HepG2 (cell line): ENCODE measurements at regions not wholly inside any gene's neighbourhood (a gene's known extent, or its start where the extent isn't known, plus 50 kb on each side); places are given as distances from the start of the nearest gene placed in this dataset.

Experiments
- ATAC-seq: fragments of 200-7000 bp; cut with Tn5 transposase; 3 replicates; pipeline ENCODE4 v1.9.1; 2020; ENCODE audit warnings: mild to moderate bottlenecking, moderate library complexity
- BruUV-seq: library from RNA; stranded (reverse); fragments of 400-500 nt; replicated peaks from 2 replicates; lab custom pipeline; 2021; lab: Mats Ljungman, UMichigan
- CTCF ChIA-PET: fragments of 300-600 bp; formaldehyde crosslinking; extraction: SDS; loops from one replicate; lab custom pipeline; 2021; ENCODE audit warnings: low total read pairs, inconsistent platforms, low intra/inter-chr PET ratio; lab: Yijun Ruan, JAX
- POLR2A ChIA-PET: fragments of 350-600 bp; sonication (Branson Sonifier 250); formaldehyde crosslinking; loops from one replicate; lab custom pipeline; 2020; ENCODE audit warnings: antibody characterized with exemption, inconsistent platforms; lab: Yijun Ruan, JAX
- DNase-seq: peaks from one replicate; pipeline ENCODE4 v3.0.0-alpha.2; 2015; ENCODE audit warnings: low spot score
- FAIRE-seq: peaks from 3 replicates; lab custom pipeline; 2011; peaks lifted over from hg19 to GRCh38; lab: Jason Lieb, UNC
- H2AFZ ChIP-seq: one replicate; pipeline ENCODE4 v1.6.1; 2011; ENCODE audit warnings: low read length, inconsistent platforms
- H3K27ac ChIP-seq: fragments of 300-600 bp; 3 replicates; pipeline ENCODE4 v1.8.0; 2011; ENCODE audit warnings: mixed run types, mild to moderate bottlenecking, mixed read lengths, low read length, inconsistent platforms; ENCODE audit not compliant: insufficient read depth; ENCODE audit errors: extremely low read length
- H3K27me3 ChIP-seq, 2 experiments: fragments of 200-600 bp in 1 of 2; 2 replicates in 1 of 2; 3 replicates in 1 of 2; pipeline versions ENCODE4 v1.6.0 to v1.8.0; 2011; ENCODE audit warnings: low read length in 2 of 2, mild to moderate bottlenecking in 2 of 2, moderate library complexity in 2 of 2, inconsistent platforms in 1 of 2; ENCODE audit not compliant: insufficient read depth in 2 of 2, control insufficient read depth in 1 of 2
- H3K36me3 ChIP-seq, 2 experiments: fragments of 200-600 bp in 1 of 2; replicated peaks in 1 of 2; 2 replicates in 1 of 2; 3 replicates in 1 of 2; pipeline versions ENCODE4 v1.5.1 to v1.8.0; 2011; ENCODE audit warnings: low read length in 2 of 2, inconsistent platforms in 1 of 2; ENCODE audit not compliant: insufficient read depth in 2 of 2, control insufficient read depth in 1 of 2
- H3K4me1 ChIP-seq: 2 replicates; pipeline ENCODE4 v1.5.1; 2012; ENCODE audit warnings: low read length, inconsistent platforms; ENCODE audit not compliant: insufficient read depth
- H3K4me2 ChIP-seq: 2 replicates; pipeline ENCODE4 v1.6.0; 2011; ENCODE audit warnings: low read depth, low read length, inconsistent platforms
- H3K4me3 ChIP-seq, 3 experiments: fragments of 200-600 bp in 1 of 3; sonication (generic), shearing (Covaris generic) in 1 of 3; replicated peaks in 1 of 3; 2 replicates each; pipeline ENCODE4 v1.5.1; 2011 to 2016; ENCODE audit warnings: low read length in 3 of 3, inconsistent platforms in 2 of 3, low read depth in 2 of 3, mild to moderate bottlenecking in 2 of 3, control low read depth in 1 of 3, mixed read lengths in 1 of 3; ENCODE audit not compliant: insufficient read depth in 1 of 3
- H3K79me2 ChIP-seq: one replicate; pipeline ENCODE4 v1.6.1; 2011; ENCODE audit warnings: low read length, inconsistent platforms; ENCODE audit not compliant: insufficient read depth
- H3K9ac ChIP-seq: 2 replicates; pipeline ENCODE4 v1.6.0; 2011; ENCODE audit warnings: mild to moderate bottlenecking, low read depth, low read length, inconsistent platforms; ENCODE audit not compliant: insufficient read depth
- H3K9me3 ChIP-seq: 2 replicates; pipeline ENCODE4 v1.5.1; 2012; ENCODE audit warnings: mild to moderate bottlenecking, low read length
- H4K20me1 ChIP-seq: 2 replicates; pipeline ENCODE4 v1.6.0; 2011; ENCODE audit warnings: inconsistent platforms, mild to moderate bottlenecking, low read length, moderate library complexity; ENCODE audit not compliant: insufficient read depth
- GABPA ChIP-seq, 2 experiments: IDR thresholded peaks; 2 replicates each; pipeline ENCODE4 v1.6.1; 2011 to 2016; ENCODE audit warnings: low read depth in 2 of 2, low read length in 1 of 2, missing biosample characterization in 1 of 2, missing genetic modification characterization in 1 of 2
- NFKB2 ChIP-seq: sonication (generic); formaldehyde crosslinking; IDR thresholded peaks from 2 replicates; pipeline ENCODE4 v1.4.0; 2020; ENCODE audit warnings: missing genetic modification reagents, borderline replicate concordance
- PHF8 ChIP-seq: sonication (generic); formaldehyde crosslinking; IDR thresholded peaks from 2 replicates; pipeline ENCODE4 v1.5.0; 2020; ENCODE audit warnings: missing genetic modification reagents
- RBFOX2 ChIP-seq: fragments of 200-400 bp; formaldehyde crosslinking; IDR thresholded peaks from 2 replicates; pipeline ENCODE4 v1.6.1; 2017; ENCODE audit warnings: low read depth, mild to moderate bottlenecking, low read length
- RFX3 ChIP-seq: IDR thresholded peaks from 2 replicates; pipeline ENCODE4 v1.6.1; 2016; ENCODE audit warnings: missing biosample characterization, missing genetic modification reagents
- RFX5 ChIP-seq: IDR thresholded peaks from 2 replicates; pipeline ENCODE4 v1.6.1; 2011; ENCODE audit warnings: low read depth, low read length, improper control_type of control experiment
- SP5 ChIP-seq: IDR thresholded peaks from 2 replicates; pipeline ENCODE4 v1.6.1; 2016; ENCODE audit warnings: low read depth, borderline replicate concordance
- ZBTB3 ChIP-seq: sonication (generic); formaldehyde crosslinking; IDR thresholded peaks from 2 replicates; pipeline ENCODE4 v1.4.0; 2020; ENCODE audit warnings: low read depth, mild to moderate bottlenecking, moderate library complexity, missing genetic modification reagents, borderline replicate concordance
- ZNF296 ChIP-seq: sonication (generic); formaldehyde crosslinking; conservative IDR thresholded peaks from 2 replicates; pipeline ENCODE4 v1.5.0; 2020; ENCODE audit warnings: mild to moderate bottlenecking, missing genetic modification reagents
- WGBS: methylation state at CpG from one replicate; pipeline ENCODE4 v1.1.6; 2017; ENCODE audit warnings: low lambda C conversion rate; 5-methylcytosine and 5-hydroxymethylcytosine counted together
- in situ Hi-C: cut with HindIII; loops from 2 replicates; pipeline ENCODE4 v1.10.0; 2017; ENCODE audit warnings: low pct_unique_long_range_greater_than_20kb; ENCODE audit not compliant: extremely low pct_ligation_motif_present
- intact Hi-C: fragments of 100-400 bp; cut with micrococcal nuclease; formaldehyde crosslinking; loops from one replicate; pipeline ENCODE4 v1.10.0; 2022; ENCODE audit not compliant: unreplicated experiment
- TF ChIP-seq, protein P1 (sequence below): sonication (generic); formaldehyde crosslinking; IDR thresholded peaks from 2 replicates; pipeline ENCODE4 v1.5.0; 2020; ENCODE audit warnings: mild to moderate bottlenecking, missing genetic modification reagents
- TF ChIP-seq, protein P2 (sequence below): sonication (generic); formaldehyde crosslinking; IDR thresholded peaks from 2 replicates; pipeline ENCODE4 v1.5.0; 2020; ENCODE audit warnings: mild to moderate bottlenecking, missing genetic modification reagents, moderate library complexity
- TF ChIP-seq, protein P3 (sequence below): IDR thresholded peaks from 2 replicates; pipeline ENCODE4 v1.6.1; 2016; ENCODE audit warnings: missing genetic modification reagents, missing compliant biosample characterization

DNA sequence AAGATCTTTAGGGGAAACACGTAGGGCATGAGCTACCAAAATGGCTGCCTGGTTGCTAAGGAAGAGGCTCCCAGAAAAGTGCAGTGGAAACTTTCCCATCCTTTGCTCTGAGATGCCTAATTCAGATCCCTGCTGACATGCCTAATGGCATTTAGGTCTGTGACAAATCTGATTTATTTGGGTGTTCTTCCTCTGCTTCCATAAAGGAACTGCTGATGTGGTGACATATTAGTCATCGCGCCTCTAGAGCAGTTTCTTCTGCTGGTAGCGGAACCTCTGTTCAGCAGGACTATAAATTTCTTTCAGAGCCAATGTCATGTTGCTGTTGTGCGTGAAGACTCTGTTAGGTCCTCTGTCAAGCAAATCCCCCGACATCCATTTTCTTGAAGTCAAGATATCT lies 310.0 kb downstream of the PDHA2 start:
- Histone ChIP-seq H3K27me3 (no peaks in the 10 kb centered on the region), H3K4me3 (no peak overlapping the region), H3K4me1 (no peaks in the 10 kb centered on the region), H3K9me3 (no peaks in the 10 kb centered on the region), H3K79me2 (no peaks in the 10 kb centered on the region), H3K9ac (no peak overlapping the region), H2AFZ (no peak overlapping the region), H3K27ac (no peak overlapping the region), H4K20me1 (no peaks in the 10 kb centered on the region), H3K36me3 (no peaks in the 10 kb centered on the region), H3K4me2 (no peak overlapping the region)
- in situ Hi-C loops, result no loop called here
- WGBS, result 44% methylated on average over 6 of the region's 6 CpGs
- no peak for ATAC-seq
- no peak for DNase-seq
- POLR2A ChIA-PET, result no interaction called here
- CTCF ChIA-PET, result no interaction called here
- no peak for TF ChIP-seq GABPA (IDR thresholded peaks at IDR 0.05; ENCODE audit: low read depth, low read length)
- TF ChIP-seq GABPA (CRISPR knock-in tag; IDR thresholded peaks at IDR 0.05; ENCODE audit: low read depth), result no peak
- no peak for TF ChIP-seq RFX5
- TF ChIP-seq SP5 (CRISPR knock-in tag), result no peak
- TF ChIP-seq PHF8 (CRISPR knock-in tag), result no peak
- TF ChIP-seq, protein P1, sequence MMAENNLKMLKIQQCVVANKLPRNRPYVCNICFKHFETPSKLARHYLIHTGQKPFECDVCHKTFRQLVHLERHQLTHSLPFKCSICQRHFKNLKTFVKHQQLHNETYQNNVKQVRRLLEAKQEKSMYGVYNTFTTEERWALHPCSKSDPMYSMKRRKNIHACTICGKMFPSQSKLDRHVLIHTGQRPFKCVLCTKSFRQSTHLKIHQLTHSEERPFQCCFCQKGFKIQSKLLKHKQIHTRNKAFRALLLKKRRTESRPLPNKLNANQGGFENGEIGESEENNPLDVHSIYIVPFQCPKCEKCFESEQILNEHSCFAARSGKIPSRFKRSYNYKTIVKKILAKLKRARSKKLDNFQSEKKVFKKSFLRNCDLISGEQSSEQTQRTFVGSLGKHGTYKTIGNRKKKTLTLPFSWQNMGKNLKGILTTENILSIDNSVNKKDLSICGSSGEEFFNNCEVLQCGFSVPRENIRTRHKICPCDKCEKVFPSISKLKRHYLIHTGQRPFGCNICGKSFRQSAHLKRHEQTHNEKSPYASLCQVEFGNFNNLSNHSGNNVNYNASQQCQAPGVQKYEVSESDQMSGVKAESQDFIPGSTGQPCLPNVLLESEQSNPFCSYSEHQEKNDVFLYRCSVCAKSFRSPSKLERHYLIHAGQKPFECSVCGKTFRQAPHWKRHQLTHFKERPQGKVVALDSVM, result no peak
- no peak for TF ChIP-seq ZNF296
- no peak for TF ChIP-seq RBFOX2
- no peak for TF ChIP-seq ZBTB3 (CRISPR knock-in tag)
- TF ChIP-seq, protein P2, sequence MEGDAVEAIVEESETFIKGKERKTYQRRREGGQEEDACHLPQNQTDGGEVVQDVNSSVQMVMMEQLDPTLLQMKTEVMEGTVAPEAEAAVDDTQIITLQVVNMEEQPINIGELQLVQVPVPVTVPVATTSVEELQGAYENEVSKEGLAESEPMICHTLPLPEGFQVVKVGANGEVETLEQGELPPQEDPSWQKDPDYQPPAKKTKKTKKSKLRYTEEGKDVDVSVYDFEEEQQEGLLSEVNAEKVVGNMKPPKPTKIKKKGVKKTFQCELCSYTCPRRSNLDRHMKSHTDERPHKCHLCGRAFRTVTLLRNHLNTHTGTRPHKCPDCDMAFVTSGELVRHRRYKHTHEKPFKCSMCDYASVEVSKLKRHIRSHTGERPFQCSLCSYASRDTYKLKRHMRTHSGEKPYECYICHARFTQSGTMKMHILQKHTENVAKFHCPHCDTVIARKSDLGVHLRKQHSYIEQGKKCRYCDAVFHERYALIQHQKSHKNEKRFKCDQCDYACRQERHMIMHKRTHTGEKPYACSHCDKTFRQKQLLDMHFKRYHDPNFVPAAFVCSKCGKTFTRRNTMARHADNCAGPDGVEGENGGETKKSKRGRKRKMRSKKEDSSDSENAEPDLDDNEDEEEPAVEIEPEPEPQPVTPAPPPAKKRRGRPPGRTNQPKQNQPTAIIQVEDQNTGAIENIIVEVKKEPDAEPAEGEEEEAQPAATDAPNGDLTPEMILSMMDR (CRISPR knock-in tag), result no peak
- no peak for TF ChIP-seq NFKB2 (CRISPR knock-in tag)
- TF ChIP-seq RFX3 (CRISPR knock-in tag), result no peak
- TF ChIP-seq, protein P3, sequence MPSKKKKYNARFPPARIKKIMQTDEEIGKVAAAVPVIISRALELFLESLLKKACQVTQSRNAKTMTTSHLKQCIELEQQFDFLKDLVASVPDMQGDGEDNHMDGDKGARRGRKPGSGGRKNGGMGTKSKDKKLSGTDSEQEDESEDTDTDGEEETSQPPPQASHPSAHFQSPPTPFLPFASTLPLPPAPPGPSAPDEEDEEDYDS (CRISPR knock-in tag), result no peak
- no TSS peak for BruUV-seq
- FAIRE-seq, result no peak
- intact Hi-C loops, result no loop called here
